Ovary (tissue), 3 donors: ENCODE measurements at regions not wholly inside any gene's neighbourhood (a gene's known extent, or its start where the extent isn't known, plus 50 kb on each side); places are given as distances from the start of the nearest gene placed in this dataset.

Experiments
- CTCF ChIP-seq, 3 donors: fragments of 450-650 bp in 2 of 3; fragments of 200-600 bp in 1 of 3; IDR thresholded peaks; one replicate each; pipeline versions ENCODE4 v1.5.1 to v1.8.0; 2016 to 2022; ENCODE audit warnings: antibody characterized with exemption in 3 of 3, mild to moderate bottlenecking in 1 of 3
- POLR2A ChIP-seq: fragments of 450-650 bp; IDR thresholded peaks from one replicate; pipeline ENCODE4 v1.6.1; 2017; ENCODE audit warnings: antibody characterized with exemption, mild to moderate bottlenecking, moderate library complexity
- donor health status: DM: no; HTN: no; CAD: no.

GRCh38 chr18:66792466-66792865, 188.6 kb upstream of the CDH19 start:
- TF ChIP-seq CTCF (IDR thresholded peaks at IDR 0.05) = no peak
- TF ChIP-seq POLR2A = no peak
